SK-N-MC (cell line): ENCODE measurements at regions not wholly inside any gene's neighbourhood (a gene's known extent, or its start where the extent isn't known, plus 50 kb on each side); places are given as distances from the start of the nearest gene placed in this dataset.

ENCODE experiments used
- EZH2 ChIP-seq: fragments of 200-600 bp; sonication (generic); IDR thresholded peaks from one replicate; pipeline ENCODE4 v1.6.1; 2017; ENCODE audit warnings: antibody characterized with exemption
- POLR2AphosphoS5 ChIP-seq: IDR thresholded peaks from 2 replicates; pipeline ENCODE4 v1.6.1; 2012; ENCODE audit warnings: mild to moderate bottlenecking, low read depth, low read length, borderline replicate concordance

GRCh38 chr1:232293361-232293760 lies 336.6 kb downstream of the SIPA1L2 start:
- no peak for TF ChIP-seq POLR2AphosphoS5
- TF ChIP-seq EZH2, result no peak
